SK-N-SH treated with all-trans-retinoic acid at 6 μM for 48 hours (cell line): ENCODE measurements at regions not wholly inside any gene's neighbourhood (a gene's known extent, or its start where the extent isn't known, plus 50 kb on each side); places are given as distances from the start of the nearest gene placed in this dataset.

Experiments used
- ATAC-seq: fragments of 200-7000 bp; cut with Tn5 transposase; 3 replicates; pipeline ENCODE4 v1.9.1; 2020; ENCODE audit warnings: mild to moderate bottlenecking, moderate library complexity
- ARNTL ChIP-seq: fragments of 450-650 bp; formaldehyde crosslinking; IDR thresholded peaks from 2 replicates; pipeline ENCODE4 v1.5.0; 2020; ENCODE audit warnings: low read depth, mild to moderate bottlenecking, moderate library complexity, borderline replicate concordance
- BACH2 ChIP-seq: fragments of 250-450 bp; sonication (Bioruptor Pico); IDR thresholded peaks from 2 replicates; pipeline ENCODE4 v1.9.0; 2021; ENCODE audit warnings: mild to moderate bottlenecking, borderline replicate concordance
- CREB5 ChIP-seq: fragments of 250-450 bp; sonication (Bioruptor Pico); IDR thresholded peaks from 2 replicates; pipeline ENCODE4 v1.5.1; 2020; ENCODE audit warnings: low read depth, mild to moderate bottlenecking, moderate library complexity
- ESRRG ChIP-seq: fragments of 250-450 bp; sonication (Bioruptor Pico); IDR thresholded peaks from 2 replicates; pipeline ENCODE4 v1.6.1; 2021; ENCODE audit warnings: mild to moderate bottlenecking
- GLIS3 ChIP-seq: fragments of 250-450 bp; sonication (Bioruptor Pico); IDR thresholded peaks from 2 replicates; pipeline ENCODE4 v1.5.0; 2020; ENCODE audit warnings: mild to moderate bottlenecking, moderate library complexity
- ISL1 ChIP-seq: fragments of 250-450 bp; sonication (Bioruptor Pico); IDR thresholded peaks from 2 replicates; pipeline ENCODE4 v2.1.2; 2022; ENCODE audit warnings: mild to moderate bottlenecking, moderate library complexity
- OSR1 ChIP-seq: fragments of 250-450 bp; sonication (Bioruptor Pico); IDR thresholded peaks from 2 replicates; pipeline ENCODE4 v1.8.0; 2022; ENCODE audit warnings: moderate library complexity, mild to moderate bottlenecking, inconsistent platforms
- PPARA ChIP-seq: fragments of 250-450 bp; sonication (Bioruptor Pico); IDR thresholded peaks from 2 replicates; pipeline ENCODE4 v1.5.0; 2020; ENCODE audit warnings: mild to moderate bottlenecking, borderline replicate concordance
- RARB ChIP-seq: fragments of 250-450 bp; sonication (Bioruptor Pico); IDR thresholded peaks from 2 replicates; pipeline ENCODE4 v1.8.0; 2021; ENCODE audit warnings: mild to moderate bottlenecking, moderate library complexity
- SNAI2 ChIP-seq: fragments of 250-450 bp; sonication (Bioruptor Pico); IDR thresholded peaks from 2 replicates; pipeline ENCODE4 v1.5.0; 2020; ENCODE audit warnings: mild to moderate bottlenecking, moderate library complexity
- TCF4 ChIP-seq: fragments of 250-450 bp; sonication (Bioruptor Pico); IDR thresholded peaks from 2 replicates; pipeline ENCODE4 v1.8.0; 2021; ENCODE audit warnings: mild to moderate bottlenecking, moderate library complexity, borderline replicate concordance
- TOX ChIP-seq: fragments of 250-450 bp; sonication (Bioruptor Pico); IDR thresholded peaks from 2 replicates; pipeline ENCODE4 v1.8.0; 2021; ENCODE audit warnings: mild to moderate bottlenecking, moderate library complexity, borderline replicate concordance
- ZC3H10 ChIP-seq: fragments of 250-450 bp; sonication (Bioruptor Pico); IDR thresholded peaks from 2 replicates; pipeline ENCODE4 v1.5.1; 2021; ENCODE audit warnings: mild to moderate bottlenecking, moderate library complexity
- ZFP3 ChIP-seq: fragments of 250-450 bp; sonication (Bioruptor Pico); IDR thresholded peaks from 2 replicates; pipeline ENCODE4 v1.5.0; 2020; ENCODE audit warnings: mild to moderate bottlenecking, moderate library complexity
- ZNF565 ChIP-seq: fragments of 450-650 bp; formaldehyde crosslinking; conservative IDR thresholded peaks from 2 replicates; pipeline ENCODE4 v1.5.0; 2020; ENCODE audit warnings: low read depth, mild to moderate bottlenecking, moderate library complexity
- ZNF70 ChIP-seq: fragments of 450-650 bp; formaldehyde crosslinking; IDR thresholded peaks from 2 replicates; pipeline ENCODE4 v1.5.0; 2020; ENCODE audit warnings: mild to moderate bottlenecking, moderate library complexity
- ZNF8 ChIP-seq: fragments of 450-650 bp; formaldehyde crosslinking; IDR thresholded peaks from 2 replicates; pipeline ENCODE4 v1.5.0; 2020; ENCODE audit warnings: mild to moderate bottlenecking, moderate library complexity
- TF ChIP-seq, protein P1 (sequence below): fragments of 250-450 bp; sonication (Bioruptor Pico); IDR thresholded peaks from 2 replicates; pipeline ENCODE4 v1.8.0; 2021; ENCODE audit warnings: low read depth, mild to moderate bottlenecking, moderate library complexity, borderline replicate concordance
- TF ChIP-seq, protein P2 (sequence below): fragments of 250-450 bp; sonication (Bioruptor Pico); IDR thresholded peaks from 2 replicates; pipeline ENCODE4 v1.5.0; 2020; ENCODE audit warnings: mild to moderate bottlenecking, moderate library complexity

- TF ChIP-seq GLIS3 (no peak), PPARA (no peak), BACH2 (CRISPR knock-in tag) (no peak), TOX (CRISPR knock-in tag) (no peak), RARB (CRISPR knock-in tag) (no peak), OSR1 (no peak), ARNTL (CRISPR knock-in tag) (no peak), SNAI2 (CRISPR knock-in tag) (no peak), ISL1 (CRISPR knock-in tag) (no peak), ZC3H10 (CRISPR knock-in tag) (no peak), TCF4 (CRISPR knock-in tag) (no peak), ZNF8 (CRISPR knock-in tag) (no peak), CREB5 (CRISPR knock-in tag) (no peak), ZNF70 (CRISPR knock-in tag) (no peak)
- TF ChIP-seq, protein P1, sequence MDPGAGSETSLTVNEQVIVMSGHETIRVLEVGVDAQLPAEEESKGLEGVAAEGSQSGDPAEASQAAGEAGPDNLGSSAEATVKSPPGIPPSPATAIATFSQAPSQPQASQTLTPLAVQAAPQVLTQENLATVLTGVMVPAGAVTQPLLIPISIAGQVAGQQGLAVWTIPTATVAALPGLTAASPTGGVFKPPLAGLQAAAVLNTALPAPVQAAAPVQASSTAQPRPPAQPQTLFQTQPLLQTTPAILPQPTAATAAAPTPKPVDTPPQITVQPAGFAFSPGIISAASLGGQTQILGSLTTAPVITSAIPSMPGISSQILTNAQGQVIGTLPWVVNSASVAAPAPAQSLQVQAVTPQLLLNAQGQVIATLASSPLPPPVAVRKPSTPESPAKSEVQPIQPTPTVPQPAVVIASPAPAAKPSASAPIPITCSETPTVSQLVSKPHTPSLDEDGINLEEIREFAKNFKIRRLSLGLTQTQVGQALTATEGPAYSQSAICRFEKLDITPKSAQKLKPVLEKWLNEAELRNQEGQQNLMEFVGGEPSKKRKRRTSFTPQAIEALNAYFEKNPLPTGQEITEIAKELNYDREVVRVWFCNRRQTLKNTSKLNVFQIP = no peak
- TF ChIP-seq, protein P2, sequence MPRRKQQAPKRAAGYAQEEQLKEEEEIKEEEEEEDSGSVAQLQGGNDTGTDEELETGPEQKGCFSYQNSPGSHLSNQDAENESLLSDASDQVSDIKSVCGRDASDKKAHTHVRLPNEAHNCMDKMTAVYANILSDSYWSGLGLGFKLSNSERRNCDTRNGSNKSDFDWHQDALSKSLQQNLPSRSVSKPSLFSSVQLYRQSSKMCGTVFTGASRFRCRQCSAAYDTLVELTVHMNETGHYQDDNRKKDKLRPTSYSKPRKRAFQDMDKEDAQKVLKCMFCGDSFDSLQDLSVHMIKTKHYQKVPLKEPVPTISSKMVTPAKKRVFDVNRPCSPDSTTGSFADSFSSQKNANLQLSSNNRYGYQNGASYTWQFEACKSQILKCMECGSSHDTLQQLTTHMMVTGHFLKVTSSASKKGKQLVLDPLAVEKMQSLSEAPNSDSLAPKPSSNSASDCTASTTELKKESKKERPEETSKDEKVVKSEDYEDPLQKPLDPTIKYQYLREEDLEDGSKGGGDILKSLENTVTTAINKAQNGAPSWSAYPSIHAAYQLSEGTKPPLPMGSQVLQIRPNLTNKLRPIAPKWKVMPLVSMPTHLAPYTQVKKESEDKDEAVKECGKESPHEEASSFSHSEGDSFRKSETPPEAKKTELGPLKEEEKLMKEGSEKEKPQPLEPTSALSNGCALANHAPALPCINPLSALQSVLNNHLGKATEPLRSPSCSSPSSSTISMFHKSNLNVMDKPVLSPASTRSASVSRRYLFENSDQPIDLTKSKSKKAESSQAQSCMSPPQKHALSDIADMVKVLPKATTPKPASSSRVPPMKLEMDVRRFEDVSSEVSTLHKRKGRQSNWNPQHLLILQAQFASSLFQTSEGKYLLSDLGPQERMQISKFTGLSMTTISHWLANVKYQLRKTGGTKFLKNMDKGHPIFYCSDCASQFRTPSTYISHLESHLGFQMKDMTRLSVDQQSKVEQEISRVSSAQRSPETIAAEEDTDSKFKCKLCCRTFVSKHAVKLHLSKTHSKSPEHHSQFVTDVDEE = no peak
- ATAC-seq = no peak
These were observed 123.5 kb upstream of the EGR2 start for GRCh38 chr10:62939698-62940097.

DNA sequence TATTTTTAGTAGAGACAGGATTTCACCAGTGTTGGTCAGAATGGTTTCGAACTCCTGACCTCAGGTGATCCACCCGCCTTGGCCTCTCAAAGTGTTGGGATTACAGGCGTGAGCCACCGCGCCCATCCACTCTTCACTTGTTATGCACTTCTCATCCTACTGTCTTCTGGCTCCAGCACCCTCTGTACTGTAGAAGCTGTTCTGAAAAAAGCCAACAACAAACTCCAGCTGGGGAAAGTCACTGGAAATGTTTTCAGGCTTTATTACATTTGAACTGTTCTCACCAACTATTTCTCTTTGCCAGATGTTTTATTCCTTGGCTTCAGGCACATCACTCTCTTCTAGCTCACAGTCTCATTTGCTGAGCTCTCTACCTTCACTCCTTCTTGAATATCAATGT, 122.5 kb upstream of the EGR2 start:
- no peak for TF ChIP-seq GLIS3
- TF ChIP-seq ZFP3 = no peak
- TF ChIP-seq RARB (CRISPR knock-in tag) = no peak
- TF ChIP-seq, protein P2 = no peak
- no peak for TF ChIP-seq ZC3H10 (CRISPR knock-in tag)
- TF ChIP-seq PPARA = no peak
- no peak for TF ChIP-seq ZNF565 (CRISPR knock-in tag)
- TF ChIP-seq TOX (CRISPR knock-in tag) = no peak
- TF ChIP-seq BACH2 (CRISPR knock-in tag) = no peak
- TF ChIP-seq OSR1 = no peak
- TF ChIP-seq ISL1 (CRISPR knock-in tag) = no peak
- TF ChIP-seq SNAI2 (CRISPR knock-in tag) = no peak
- TF ChIP-seq, protein P1 = no peak
- ATAC-seq = no peak

GRCh38 chr10:62937674-62938073, 121.5 kb upstream of the EGR2 start:
- TF ChIP-seq OSR1 (no peak), RARB (CRISPR knock-in tag) (no peak), ISL1 (CRISPR knock-in tag) (no peak), ZNF70 (CRISPR knock-in tag) (no peak), SNAI2 (CRISPR knock-in tag) (no peak), ZFP3 (no peak), PPARA (no peak), ESRRG (CRISPR knock-in tag) (no peak), GLIS3 (no peak)
- TF ChIP-seq, all 23 proteins: peak for 0
- ATAC-seq = no peak
